ENCODE measurements at regions not wholly inside any gene's neighbourhood (a gene's known extent, or its start where the extent isn't known, plus 50 kb on each side); places are given as distances from the start of the nearest gene placed in this dataset.
A peak's percentile ranks its signal among the peaks of the same experiment; 100 is the strongest.

- FAIRE-seq (no peak), DNase-seq (ENCODE audit: insufficient read length, low spot score) (no peak)
- no peak for TF ChIP-seq CTCF (IDR thresholded peaks at IDR 0.05; ENCODE audit: insufficient read depth, missing control alignments)
Measured at GRCh38 chr4:57443308-57443707, 333.1 kb upstream of the IGFBP7 start.

GRCh38 chr4:57442831-57443291, 332.7 kb upstream of the IGFBP7 start:
- DNase-seq (ENCODE audit: insufficient read length, low spot score) = peak; percentile 31
- peak; percentile 82 for FAIRE-seq
- peak; percentile 90 for TF ChIP-seq CTCF (IDR thresholded peaks at IDR 0.05; ENCODE audit: insufficient read depth, missing control alignments)

- DNase-seq (ENCODE audit: insufficient read length, low spot score) (no peak), FAIRE-seq (no peak)
- TF ChIP-seq CTCF (IDR thresholded peaks at IDR 0.05; ENCODE audit: insufficient read depth, missing control alignments) = no peak
Measured at GRCh38 chr4:57442241-57442640, 332.1 kb upstream of the IGFBP7 start.

- no peak for FAIRE-seq
- DNase-seq (ENCODE audit: insufficient read length, low spot score) = no peak
- no peak for TF ChIP-seq CTCF (IDR thresholded peaks at IDR 0.05; ENCODE audit: insufficient read depth, missing control alignments)
Measured at GRCh38 chr4:57437649-57438048, 327.5 kb upstream of the IGFBP7 start.

- FAIRE-seq (no peak), DNase-seq (ENCODE audit: insufficient read length, low spot score) (no peak)
- no peak for TF ChIP-seq CTCF (IDR thresholded peaks at IDR 0.05; ENCODE audit: insufficient read depth, missing control alignments)
Measured at GRCh38 chr4:57435300-57435699, 325.1 kb upstream of the IGFBP7 start.

- DNase-seq (ENCODE audit: insufficient read length, low spot score) (no peak), FAIRE-seq (no peak)
- TF ChIP-seq CTCF (IDR thresholded peaks at IDR 0.05; ENCODE audit: insufficient read depth, missing control alignments) = no peak
Measured at GRCh38 chr4:57430726-57431125, 320.5 kb upstream of the IGFBP7 start.

- FAIRE-seq (no peak), DNase-seq (ENCODE audit: insufficient read length, low spot score) (peak; percentile 31)
- TF ChIP-seq CTCF (IDR thresholded peaks at IDR 0.05; ENCODE audit: insufficient read depth, missing control alignments) = peak; percentile 94
Measured at GRCh38 chr4:57426779-57427395, 316.7 kb upstream of the IGFBP7 start.

Measured in D721Med (cell line).